K562 (cell line): ENCODE measurements at regions not wholly inside any gene's neighbourhood (a gene's known extent, or its start where the extent isn't known, plus 50 kb on each side); places are given as distances from the start of the nearest gene placed in this dataset.

ENCODE experiments used
- ATAC-seq: fragments of 200-7000 bp; cut with Tn5 transposase; 3 replicates; pipeline ENCODE4 v1.9.1; 2020; ENCODE audit warnings: moderate library complexity
- BruUV-seq: library from RNA; stranded (reverse); fragments of 400-500 nt; replicated peaks from 2 replicates; lab custom pipeline; 2021; lab: Mats Ljungman, UMichigan
- CTCF ChIA-PET: fragments of 300-600 bp; formaldehyde crosslinking; extraction: SDS; loops from one replicate; lab custom pipeline; 2021; ENCODE audit warnings: low intra/inter-chr PET ratio; lab: Yijun Ruan, JAX
- POLR2A ChIA-PET: fragments of 300-600, 350-650 bp; sonication (Branson Sonifier 250); formaldehyde crosslinking; extraction: SDS; loops from one replicate; lab custom pipeline; 2021; ENCODE audit warnings: antibody characterized with exemption, inconsistent platforms; lab: Yijun Ruan, JAX
- DNase-seq, 4 experiments: peaks; one replicate each; pipeline versions ENCODE4 v3.0.0 to v3.0.0-alpha.2; 2011 to 2018; ENCODE audit warnings: low spot score in 3 of 4, mixed read lengths in 3 of 4; ENCODE audit errors: extremely low read depth in 1 of 4
- FAIRE-seq: peaks from 2 replicates; lab custom pipeline; 2011; peaks lifted over from hg19 to GRCh38; lab: Jason Lieb, UNC
- H2AFZ ChIP-seq: 2 replicates; pipeline ENCODE4 v1.6.0; 2011; ENCODE audit warnings: low read depth, low read length, control low read depth, inconsistent platforms
- H3K27ac ChIP-seq: fragments of 200-600 bp; 3 replicates; pipeline ENCODE4 v1.8.0; 2011; ENCODE audit warnings: low read depth, mild to moderate bottlenecking, control low read depth, inconsistent platforms, low read length, moderate library complexity, mixed read lengths; ENCODE audit errors: extremely low read depth
- H3K27me3 ChIP-seq, 2 experiments: fragments of 300-600 bp in 1 of 2; 2 replicates in 1 of 2; 3 replicates in 1 of 2; pipeline versions ENCODE4 v1.6.0 to v1.8.0; 2011; ENCODE audit warnings: inconsistent platforms in 2 of 2, low read length in 2 of 2, mild to moderate bottlenecking in 1 of 2, mixed read lengths in 1 of 2, moderate library complexity in 1 of 2; ENCODE audit not compliant: control insufficient read depth in 2 of 2, insufficient read depth in 2 of 2
- H3K36me3 ChIP-seq: fragments of 300-600 bp; 3 replicates; pipeline ENCODE4 v1.8.0; 2011; ENCODE audit warnings: mild to moderate bottlenecking, low read length, inconsistent platforms; ENCODE audit not compliant: control insufficient read depth, insufficient read depth
- H3K4me1 ChIP-seq, 2 experiments: fragments of 200-600 bp in 1 of 2; replicated peaks in 1 of 2; 2 replicates in 1 of 2; 3 replicates in 1 of 2; pipeline versions ENCODE4 v1.5.1 to v1.8.0; 2011; ENCODE audit warnings: inconsistent platforms in 2 of 2, low read length in 2 of 2, mild to moderate bottlenecking in 1 of 2, mixed read lengths in 1 of 2, moderate library complexity in 1 of 2; ENCODE audit not compliant: control insufficient read depth in 2 of 2, insufficient read depth in 2 of 2
- H3K4me2 ChIP-seq: 2 replicates; pipeline ENCODE4 v1.6.1; 2011; ENCODE audit warnings: low read length, control low read depth, inconsistent platforms, mixed read lengths; ENCODE audit not compliant: insufficient read depth
- H3K4me3 ChIP-seq: fragments of 200-600 bp; sonication (generic), shearing (Covaris generic); 2 replicates; pipeline ENCODE4 v1.5.1; 2016; ENCODE audit warnings: control low read depth, inconsistent platforms
- H3K79me2 ChIP-seq: fragments of 200-600 bp; 3 replicates; pipeline ENCODE4 v1.8.0; 2011; ENCODE audit warnings: low read length, inconsistent platforms; ENCODE audit not compliant: control insufficient read depth, insufficient read depth
- H3K9ac ChIP-seq, 2 experiments: 2 replicates each; pipeline versions ENCODE4 v1.6.0 to v1.6.1; 2011; ENCODE audit warnings: low read depth in 2 of 2, low read length in 2 of 2, control low read depth in 1 of 2, inconsistent platforms in 1 of 2, mild to moderate bottlenecking in 1 of 2, mixed read lengths in 1 of 2; ENCODE audit not compliant: insufficient read depth in 1 of 2
- H3K9me1 ChIP-seq: one replicate; pipeline ENCODE4 v1.6.0; 2011; ENCODE audit warnings: inconsistent platforms, mild to moderate bottlenecking, low read length, moderate library complexity; ENCODE audit not compliant: control insufficient read depth, insufficient read depth
- H3K9me3 ChIP-seq: replicated peaks from 2 replicates; pipeline ENCODE4 v1.5.1; 2011; ENCODE audit warnings: low read depth, low read length, inconsistent platforms; ENCODE audit not compliant: control insufficient read depth, insufficient read depth
- H4K20me1 ChIP-seq: replicated peaks from 2 replicates; pipeline ENCODE4 v1.6.1; 2011; ENCODE audit warnings: low read length, inconsistent platforms, mixed read lengths; ENCODE audit not compliant: control insufficient read depth, insufficient read depth
- KLF10 ChIP-seq: fragments of 250-450 bp; sonication (Bioruptor Pico); IDR thresholded peaks from 2 replicates; pipeline ENCODE4 v1.6.1; 2021; ENCODE audit warnings: matching md5 sums
- MCM3 ChIP-seq: fragments of 450-650 bp; IDR thresholded peaks from 2 replicates; pipeline ENCODE4 v1.6.1; 2016
- NFE2 ChIP-seq: IDR thresholded peaks from 2 replicates; pipeline ENCODE4 v1.6.1; 2014; ENCODE audit warnings: antibody characterized with exemption, low read depth
- PRDM10 ChIP-seq: fragments of 450-650 bp; IDR thresholded peaks from 2 replicates; pipeline ENCODE4 v1.6.1; 2018; ENCODE audit not compliant: partially characterized antibody
- TEAD2 ChIP-seq: fragments of 450-650 bp; IDR thresholded peaks from 2 replicates; pipeline ENCODE4 v1.6.1; 2016; ENCODE audit warnings: missing genetic modification characterization, control low read depth, missing compliant biosample characterization
- TFAM ChIP-seq: fragments of 250-450 bp; sonication (Bioruptor Pico); conservative IDR thresholded peaks from 2 replicates; pipeline ENCODE4 v1.5.0; 2021; ENCODE audit warnings: mild to moderate bottlenecking, moderate library complexity
- TSC22D4 ChIP-seq: fragments of 450-650 bp; IDR thresholded peaks from 2 replicates; pipeline ENCODE4 v1.6.1; 2016; ENCODE audit warnings: missing genetic modification characterization, missing biosample characterization, control low read depth
- WHSC1 ChIP-seq: IDR thresholded peaks from one replicate; pipeline ENCODE4 v1.6.1; 2012; ENCODE audit warnings: low read length, control low read depth, inconsistent platforms
- YY1 ChIP-seq, 3 experiments: IDR thresholded peaks; 2 replicates each; pipeline ENCODE4 v1.6.1; 2011; ENCODE audit warnings: low read length in 2 of 3, mild to moderate bottlenecking in 2 of 3, moderate library complexity in 2 of 3, borderline replicate concordance in 1 of 3, control low read depth in 1 of 3, low read depth in 1 of 3; ENCODE audit not compliant: insufficient read depth in 3 of 3, insufficient replicate concordance in 2 of 3, control insufficient read depth in 1 of 3, insufficient read length in 1 of 3; ENCODE audit errors: extremely low read depth in 1 of 3
- ZNF175 ChIP-seq: fragments of 200-800 bp; sonication (Bioruptor generic); IDR thresholded peaks from 2 replicates; pipeline ENCODE4 v1.6.1; 2016; ENCODE audit warnings: low read depth, mild to moderate bottlenecking, missing genetic modification characterization, missing compliant biosample characterization
- ZNF212 ChIP-seq: fragments of 450-650 bp; formaldehyde crosslinking; IDR thresholded peaks from 2 replicates; pipeline ENCODE4 v1.4.0; 2020; ENCODE audit warnings: mild to moderate bottlenecking
- ZNF347 ChIP-seq: fragments of 450-650 bp; formaldehyde crosslinking; IDR thresholded peaks from 2 replicates; pipeline ENCODE4 v1.4.0; 2020; ENCODE audit warnings: low read depth, mild to moderate bottlenecking, moderate library complexity
- ZNF707 ChIP-seq: fragments of 250-450 bp; sonication (Bioruptor Pico); conservative IDR thresholded peaks from 2 replicates; pipeline ENCODE4 v1.8.0; 2022; ENCODE audit warnings: inconsistent platforms, mild to moderate bottlenecking, moderate library complexity
- WGBS: fragments of 100-300 bp; shearing (Covaris generic); methylation state at CpG from one replicate; pipeline ENCODE4 v1.1.6; 2016; ENCODE audit warnings: low coverage, mixed read lengths; ENCODE audit not compliant: insufficient coverage; ENCODE audit errors: missing lambda C conversion rate; 5-methylcytosine and 5-hydroxymethylcytosine counted together
- in situ Hi-C: fragments of 300-500 bp; cut with MboI; formaldehyde crosslinking; loops from 4 replicates; pipeline ENCODE4 v1.15.0; 2018; ENCODE audit warnings: inconsistent platforms, mixed read lengths
- intact Hi-C: fragments of 100-400 bp; cut with micrococcal nuclease; formaldehyde crosslinking; loops from 2 replicates; pipeline ENCODE4 v1.14.2; 2022
- TF ChIP-seq, protein P1 (sequence below): fragments of 250-450 bp; sonication (Bioruptor Pico); IDR thresholded peaks from 2 replicates; pipeline ENCODE4 v1.5.0; 2021
- TF ChIP-seq, protein P2 (sequence below), 2 experiments: fragments of 200-800 bp in 1 of 2; sonication (Bioruptor generic) in 1 of 2; sonication (generic) in 1 of 2; formaldehyde crosslinking in 1 of 2; IDR thresholded peaks in 1 of 2; conservative IDR thresholded peaks in 1 of 2; 2 replicates each; pipeline versions ENCODE4 v1.5.0 to v1.6.1; 2016 to 2020; ENCODE audit warnings: missing compliant biosample characterization in 1 of 2, missing genetic modification characterization in 1 of 2, missing genetic modification reagents in 1 of 2

GRCh38 chr7:138350701-138351357 lies 109.2 kb upstream of the TRIM24 start:
- ChIA-PET POLR2A (interaction anchor here (1.2 to 1.3 kb wide), 3 partner anchors 16 to 37 kb away, joined by 3 to 4 read pairs (median 3); no protein-coding TSS in a partner anchor), CTCF (no interaction called here)
- Histone ChIP-seq H3K27ac (peak overlapping the region; percentile 98), H3K4me3 (no peak overlapping the region), H3K4me2 (peak overlapping the region; percentile 2; the same call in 1 of the 2 replicates), H3K36me3 (no peaks in the 10 kb centered on the region), H3K9me3 (peaks cover 50% of the 10 kb centered on the region), H3K79me2 (no peaks in the 10 kb centered on the region), H3K9me1 (no peaks in the 10 kb centered on the region), H2AFZ (peak overlapping the region; percentile 49), H3K4me1 (peaks cover 6 to 40% of the 10 kb centered on the region in 2 experiments), H4K20me1 (no peaks in the 10 kb centered on the region), H3K27me3 (no peaks in the 10 kb centered on the region), H3K9ac (peak overlapping the region in 1 of 2 experiments; percentile 43; a peak in 1 of 4 replicates)
- FAIRE-seq (peak; percentile 68), ATAC-seq (0 out of 3 replicates have a peak, but pooled peaks have one; percentile 1), DNase-seq (peak in 3 of 4 experiments; percentile 23 to 77 (median 51))
- in situ Hi-C loops (no loop called here), intact Hi-C loops (no loop called here)
- BruUV-seq = no TSS peak
- WGBS = 7% methylated on average over 2 of the region's 2 CpGs
- TF ChIP-seq ZNF212 (CRISPR knock-in tag) = no peak
- TF ChIP-seq YY1 (IDR thresholded peaks at IDR 0.05; ENCODE audit: borderline replicate concordance in 1 of 3, control insufficient read depth in 1 of 3, extremely low read depth in 1 of 3, insufficient read depth in 3 of 3, insufficient read length in 1 of 3, insufficient replicate concordance in 2 of 3, low read depth in 1 of 3, low read length in 2 of 3) = peak in 1 of 3 experiments; percentile 28
- no peak for TF ChIP-seq TFAM (CRISPR knock-in tag)
- peak; percentile 56; the same call in 1 of the 2 replicates for TF ChIP-seq ZNF707 (CRISPR knock-in tag)
- no peak; the same call in none of the 2 replicates for TF ChIP-seq ZNF175
- no peak for TF ChIP-seq TSC22D4
- peak; percentile 72 for TF ChIP-seq TEAD2 (tag)
- 0 out of 2 replicates have a peak, but pooled peaks have one; percentile 30 for TF ChIP-seq ZNF347 (CRISPR knock-in tag)
- TF ChIP-seq WHSC1 = no peak
- TF ChIP-seq PRDM10 = no peak
- TF ChIP-seq, protein P1, sequence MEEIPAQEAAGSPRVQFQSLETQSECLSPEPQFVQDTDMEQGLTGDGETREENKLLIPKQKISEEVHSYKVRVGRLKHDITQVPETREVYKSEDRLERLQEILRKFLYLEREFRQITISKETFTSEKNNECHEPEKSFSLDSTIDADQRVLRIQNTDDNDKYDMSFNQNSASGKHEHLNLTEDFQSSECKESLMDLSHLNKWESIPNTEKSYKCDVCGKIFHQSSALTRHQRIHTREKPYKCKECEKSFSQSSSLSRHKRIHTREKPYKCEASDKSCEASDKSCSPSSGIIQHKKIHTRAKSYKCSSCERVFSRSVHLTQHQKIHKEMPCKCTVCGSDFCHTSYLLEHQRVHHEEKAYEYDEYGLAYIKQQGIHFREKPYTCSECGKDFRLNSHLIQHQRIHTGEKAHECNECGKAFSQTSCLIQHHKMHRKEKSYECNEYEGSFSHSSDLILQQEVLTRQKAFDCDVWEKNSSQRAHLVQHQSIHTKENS = 0 out of 2 replicates have a peak, but pooled peaks have one; percentile 34
- no peak for TF ChIP-seq MCM3
- TF ChIP-seq KLF10 (CRISPR knock-in tag) = no peak
- TF ChIP-seq, protein P2, sequence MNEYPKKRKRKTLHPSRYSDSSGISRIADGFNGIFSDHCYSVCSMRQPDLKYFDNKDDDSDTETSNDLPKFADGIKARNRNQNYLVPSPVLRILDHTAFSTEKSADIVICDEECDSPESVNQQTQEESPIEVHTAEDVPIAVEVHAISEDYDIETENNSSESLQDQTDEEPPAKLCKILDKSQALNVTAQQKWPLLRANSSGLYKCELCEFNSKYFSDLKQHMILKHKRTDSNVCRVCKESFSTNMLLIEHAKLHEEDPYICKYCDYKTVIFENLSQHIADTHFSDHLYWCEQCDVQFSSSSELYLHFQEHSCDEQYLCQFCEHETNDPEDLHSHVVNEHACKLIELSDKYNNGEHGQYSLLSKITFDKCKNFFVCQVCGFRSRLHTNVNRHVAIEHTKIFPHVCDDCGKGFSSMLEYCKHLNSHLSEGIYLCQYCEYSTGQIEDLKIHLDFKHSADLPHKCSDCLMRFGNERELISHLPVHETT (CRISPR knock-in tag; conservative IDR thresholded peaks at IDR 0.05 in 1 of 2, IDR thresholded peaks at IDR 0.05 in 1 of 2) = peak in 1 of 2 experiments; percentile 76; a peak in 2 of 4 replicates
- TF ChIP-seq NFE2 = peak; percentile 76
